Stimulated activated CD4-positive, alpha-beta T cell treated with anti-CD3 and anti-CD28 coated beads, Interleukin-15, amount 100 ng/mL, for 24 hours (primary cell): ENCODE measurements at regions not wholly inside any gene's neighbourhood (a gene's known extent, or its start where the extent isn't known, plus 50 kb on each side); places are given as distances from the start of the nearest gene placed in this dataset.

Source experiments
- DNase-seq: peaks from one replicate; pipeline ENCODE4 v3.0.0-alpha.2; 2020

DNA sequence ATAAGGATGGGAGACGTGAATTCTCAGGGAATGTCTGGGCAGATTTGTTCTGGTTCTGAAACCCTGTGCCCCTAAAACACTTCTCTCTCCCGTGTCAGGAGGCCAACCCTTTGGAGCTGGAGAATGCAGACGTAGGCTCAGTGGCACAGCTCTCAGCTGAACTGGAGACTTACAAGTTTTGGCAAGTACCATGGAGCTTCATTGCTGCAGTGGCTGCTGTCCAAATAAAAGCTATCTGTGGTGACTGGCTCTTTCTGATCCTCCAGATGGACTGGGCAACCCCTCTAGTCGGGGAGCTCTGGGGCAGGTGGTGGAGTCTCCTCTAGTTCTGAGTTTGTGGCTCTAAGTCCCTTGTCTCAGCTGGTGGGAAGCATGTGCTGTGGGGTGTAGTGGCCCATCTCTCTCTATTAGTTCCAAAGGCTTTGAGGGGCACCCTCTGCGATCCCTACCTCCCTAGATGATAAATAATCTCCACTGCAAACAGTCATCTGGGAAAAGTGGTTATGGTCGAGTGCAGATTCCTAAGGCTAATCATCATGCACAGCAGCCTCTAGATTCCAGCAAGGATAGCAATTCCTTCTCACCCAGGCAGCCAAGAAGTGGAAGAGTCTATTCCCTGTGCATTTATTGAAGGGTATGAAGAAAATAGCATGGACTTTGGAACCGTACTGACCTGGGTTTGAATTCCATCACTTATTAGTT, 204.2 kb upstream of the KLF4 start:
- DNase-seq = no peak

DNA sequence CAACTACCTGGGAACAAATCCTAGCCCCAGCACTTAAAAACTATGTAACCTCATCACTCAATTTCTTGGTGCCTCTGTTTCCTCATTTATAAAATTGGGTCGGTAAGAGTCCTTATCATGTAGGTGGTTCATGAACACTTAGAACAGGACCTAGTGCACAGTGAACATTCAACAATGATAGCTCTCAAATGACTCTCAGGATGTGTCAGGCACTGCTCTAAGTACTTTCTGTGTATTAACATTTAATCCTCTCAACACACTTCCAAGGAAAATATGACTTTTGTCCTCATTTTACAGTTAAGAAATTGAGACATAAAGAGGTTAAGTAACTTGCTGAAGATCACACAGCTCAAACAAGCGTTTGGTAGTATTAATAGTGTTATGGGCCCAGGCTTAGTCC, 202.1 kb upstream of the KLF4 start:
- no peak for DNase-seq

DNA sequence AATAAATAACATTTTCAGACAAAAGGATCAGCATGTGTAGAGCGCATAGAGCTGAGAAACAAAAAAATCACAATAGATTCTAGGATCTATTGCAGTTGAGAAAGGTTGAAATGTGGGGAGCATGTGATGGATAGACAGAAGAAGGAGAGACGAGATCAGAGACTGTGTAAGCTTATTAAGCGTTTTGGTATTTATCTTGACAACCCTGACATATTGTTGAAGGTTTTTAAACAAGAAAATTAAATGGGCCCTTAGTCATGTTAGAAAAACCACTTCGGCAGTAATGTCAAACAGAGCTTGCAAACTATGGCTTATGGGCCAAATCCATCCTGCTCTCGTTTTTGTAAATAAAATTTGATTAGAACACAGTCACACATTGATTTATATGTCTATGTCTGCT, 200.5 kb upstream of the KLF4 start:
- no peak for DNase-seq

DNA sequence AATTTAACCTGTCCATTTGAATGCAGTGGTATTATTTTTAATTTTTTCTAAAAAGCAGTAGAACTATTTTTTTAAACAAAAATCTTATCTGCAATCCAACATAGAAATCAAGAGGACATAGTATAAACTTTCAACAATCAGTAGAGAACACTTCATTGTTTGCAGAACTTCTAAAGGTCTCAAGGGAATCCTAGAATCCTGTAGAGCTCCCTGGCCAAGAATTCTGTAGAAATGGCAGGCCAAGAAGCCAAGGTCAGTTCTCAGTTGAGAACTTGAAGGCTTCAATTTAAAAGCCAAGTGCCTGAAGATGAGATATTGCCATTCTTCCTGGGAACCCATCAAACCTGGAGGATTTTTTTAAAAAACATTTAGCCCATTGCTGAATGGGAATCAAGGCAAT, 199.2 kb upstream of the KLF4 start:
- no peak for DNase-seq

DNA sequence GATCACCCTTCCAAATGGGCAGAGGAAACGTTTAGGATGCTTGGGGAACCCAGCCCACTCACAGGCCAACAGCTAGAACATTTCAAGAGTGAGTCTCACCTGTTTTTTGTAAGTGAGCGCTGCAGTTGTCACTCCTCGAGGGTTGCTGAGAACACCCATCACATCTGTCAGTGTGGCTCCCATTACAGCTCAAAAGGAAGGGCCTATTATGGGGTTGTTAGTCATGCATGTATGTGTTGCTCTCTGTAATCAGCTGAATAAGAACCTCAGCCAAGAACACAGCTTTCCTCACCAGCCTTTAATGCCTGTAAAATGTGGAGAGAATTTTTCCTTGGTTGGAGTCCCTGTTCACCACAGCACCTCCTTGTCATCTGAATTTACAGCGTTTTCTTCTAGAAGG, 196.3 kb upstream of the KLF4 start:
- no peak for DNase-seq

DNA sequence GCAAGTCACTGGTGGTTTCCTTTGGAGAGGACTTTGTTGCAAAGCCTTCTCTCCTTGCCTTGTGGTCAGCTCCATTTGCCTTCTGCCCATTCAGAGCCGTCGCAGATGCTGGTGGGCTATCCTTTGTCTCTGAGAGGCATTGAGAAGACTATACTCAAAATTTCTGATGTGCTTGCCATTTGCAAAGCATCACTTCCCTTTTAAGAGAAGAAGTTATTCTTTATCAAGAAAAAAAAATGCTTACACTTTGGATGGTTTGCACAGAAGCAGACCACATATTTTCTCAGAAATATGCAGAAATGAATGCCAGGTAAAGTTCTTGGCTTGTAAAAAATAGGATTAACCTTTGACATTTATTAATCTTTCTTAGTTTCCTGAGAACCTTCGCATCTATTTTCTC, 195.8 kb upstream of the KLF4 start:
- DNase-seq = no peak

DNA sequence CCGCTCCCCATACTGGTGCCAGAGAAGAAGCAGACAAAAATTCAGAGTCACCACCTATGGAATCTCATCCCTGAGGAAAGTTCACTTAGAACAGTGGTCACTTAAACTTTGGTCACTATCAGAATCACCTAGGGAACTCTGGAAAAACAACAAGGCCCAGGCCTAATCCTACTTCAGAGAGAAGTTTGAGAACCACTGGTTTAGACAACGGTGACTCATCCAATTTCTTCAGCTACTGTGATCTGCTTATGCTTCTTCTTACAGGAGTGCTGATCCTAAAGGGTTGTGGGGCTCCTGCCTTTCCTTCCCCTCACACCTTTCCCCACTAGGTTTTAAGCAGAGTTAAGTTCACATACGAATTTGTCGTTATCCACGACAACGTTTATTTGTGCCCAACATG, 194.7 kb upstream of the KLF4 start:
- no peak for DNase-seq

DNA sequence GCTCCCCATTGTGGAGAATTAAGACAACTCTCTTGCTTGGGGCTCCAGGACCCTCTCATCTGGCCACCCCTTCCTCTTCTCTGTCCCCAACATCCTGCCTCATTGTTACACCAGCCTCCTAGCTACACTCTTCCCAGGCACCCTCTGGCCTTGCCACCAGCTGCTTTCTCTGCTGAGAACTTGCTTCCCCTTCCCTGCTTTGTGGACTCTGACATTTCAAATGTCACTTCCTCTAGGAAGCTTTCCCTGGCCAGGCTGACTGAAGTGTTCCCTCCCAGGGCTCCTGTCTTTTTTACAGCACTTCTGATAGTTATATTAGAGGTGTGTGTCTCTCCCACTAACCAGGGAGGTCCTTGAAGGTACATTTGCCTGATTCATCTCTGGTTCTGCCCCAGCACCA, 194.0 kb upstream of the KLF4 start:
- no peak for DNase-seq

DNA sequence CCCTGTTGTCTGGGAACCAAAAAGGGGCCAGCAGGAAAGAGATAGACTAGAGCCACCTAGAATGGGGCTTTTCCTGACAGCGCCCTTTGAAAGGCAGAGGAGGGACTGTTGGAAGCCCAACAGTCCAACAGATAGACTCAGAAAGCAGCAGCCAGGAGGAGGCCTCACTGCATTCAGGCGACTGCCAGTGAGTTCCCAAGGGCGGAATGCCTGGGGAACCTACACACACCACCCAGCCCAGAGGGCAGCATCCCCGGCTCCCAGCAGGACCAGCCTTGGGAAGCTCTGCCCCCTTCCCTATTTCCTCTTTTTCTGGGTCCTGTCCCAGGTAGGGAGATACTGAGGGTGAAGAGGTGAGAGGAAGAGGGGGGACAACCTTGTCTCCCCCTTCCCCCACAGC, 192.4 kb upstream of the KLF4 start:
- DNase-seq = no peak

DNA sequence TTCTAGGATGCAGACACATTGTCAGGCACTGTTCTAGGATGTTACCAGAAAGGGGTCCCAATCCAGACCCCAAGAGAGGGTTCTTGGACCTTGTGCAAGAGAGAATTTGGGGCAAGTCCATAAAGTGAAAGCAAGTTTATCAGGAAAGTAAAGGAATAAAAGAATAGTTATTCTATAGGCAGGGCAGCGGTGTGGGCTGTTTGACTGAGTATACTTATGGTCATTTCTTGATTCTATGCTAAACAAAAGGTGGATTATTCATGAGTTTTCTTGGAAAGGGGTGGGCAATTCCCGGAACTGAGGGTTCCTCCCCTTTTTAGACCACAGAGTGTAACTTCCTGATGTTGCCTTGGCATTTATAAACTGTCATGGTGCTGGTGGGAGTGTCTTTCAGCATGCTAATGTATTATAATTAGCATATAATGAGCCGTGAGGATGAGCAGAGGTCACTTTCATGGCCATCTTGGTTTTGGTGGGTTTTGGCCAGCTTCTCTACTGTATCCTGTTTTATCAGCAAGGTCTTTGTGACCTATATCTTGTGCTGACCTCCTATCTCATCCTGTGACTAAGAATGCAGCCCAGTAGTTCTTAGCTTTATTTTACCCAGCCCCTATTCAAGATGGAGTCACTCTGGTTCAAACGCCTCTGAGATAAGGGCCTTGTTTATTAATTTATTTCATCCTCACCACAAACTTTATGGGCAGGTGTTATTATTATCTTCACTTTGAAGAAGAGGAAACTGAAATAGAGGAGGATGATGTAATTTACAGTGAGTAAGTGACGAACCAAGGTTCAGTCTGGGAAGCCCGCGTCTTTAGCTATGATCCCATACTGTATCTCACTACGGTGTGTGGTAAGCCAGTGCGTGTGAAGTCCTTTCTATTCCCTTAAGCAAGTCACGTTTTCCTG, 186.0 kb upstream of the KLF4 start:
- DNase-seq = no peak

DNA sequence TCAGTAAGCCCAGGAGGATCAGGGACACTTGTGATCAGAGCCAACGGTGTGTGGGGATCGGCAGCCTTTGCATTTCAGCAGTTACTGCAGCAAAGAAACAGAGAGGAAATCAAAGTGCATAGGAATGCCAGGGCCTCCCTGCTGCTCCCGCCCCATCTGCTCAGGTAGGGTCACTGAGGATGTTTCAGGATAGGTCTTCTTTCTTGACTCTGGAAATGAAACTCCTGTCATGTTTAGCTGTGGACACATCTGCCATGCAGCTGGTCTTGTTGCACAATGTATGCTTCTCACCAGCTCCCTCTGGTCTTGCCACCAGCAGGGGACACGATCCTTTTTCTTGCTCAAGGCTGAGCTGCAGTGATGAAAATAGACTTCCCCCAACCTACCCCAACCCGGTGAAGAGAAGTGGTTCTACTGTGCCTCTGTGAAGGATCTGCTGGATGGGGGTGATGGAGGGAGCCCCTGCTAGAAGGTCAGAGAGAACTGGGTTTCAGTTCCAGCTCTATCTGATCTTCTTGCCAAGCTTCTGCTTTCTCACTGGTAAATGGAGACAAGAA, 185.2 kb upstream of the KLF4 start:
- no peak for DNase-seq

DNA sequence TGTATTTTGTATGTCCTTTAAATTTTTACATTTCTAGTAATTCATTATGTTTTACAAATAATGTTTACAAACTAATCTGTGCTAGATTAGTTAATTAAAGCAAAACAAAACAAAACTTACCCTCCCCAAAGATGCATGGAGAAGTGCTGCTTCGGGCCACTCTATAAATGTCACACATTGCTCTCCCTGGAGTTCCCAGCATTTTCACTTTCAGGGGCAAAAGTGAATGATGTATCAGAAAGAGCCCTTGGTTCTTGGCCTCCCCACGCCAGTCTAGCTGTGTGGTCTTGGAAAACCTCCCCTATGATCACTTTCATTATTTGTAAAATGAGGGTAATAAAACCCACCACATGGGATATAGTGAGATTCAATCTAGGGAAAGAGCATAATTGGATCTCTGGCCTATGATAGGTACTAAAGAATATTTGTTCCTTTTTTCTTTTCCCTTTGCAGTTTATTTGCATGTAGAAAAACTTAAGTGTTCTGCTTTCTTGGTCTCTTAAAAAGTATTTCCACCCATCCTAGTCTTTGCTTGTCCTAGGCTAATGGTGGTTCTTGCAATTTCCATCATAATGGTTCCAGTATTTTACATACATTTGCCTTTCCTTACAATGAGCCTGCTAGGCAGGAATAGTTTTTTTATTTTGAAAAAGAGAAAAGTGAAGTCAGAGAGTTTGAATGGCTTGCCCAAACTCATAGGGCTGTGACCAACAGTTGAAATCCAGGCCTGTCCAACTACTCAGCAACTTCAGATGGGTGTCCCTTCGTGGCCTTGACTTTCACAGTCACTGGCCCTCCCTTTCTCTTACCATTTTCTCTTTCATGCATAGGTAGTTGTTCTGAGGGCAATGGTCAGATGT, 184.5 kb upstream of the KLF4 start:
- no peak for DNase-seq

DNA sequence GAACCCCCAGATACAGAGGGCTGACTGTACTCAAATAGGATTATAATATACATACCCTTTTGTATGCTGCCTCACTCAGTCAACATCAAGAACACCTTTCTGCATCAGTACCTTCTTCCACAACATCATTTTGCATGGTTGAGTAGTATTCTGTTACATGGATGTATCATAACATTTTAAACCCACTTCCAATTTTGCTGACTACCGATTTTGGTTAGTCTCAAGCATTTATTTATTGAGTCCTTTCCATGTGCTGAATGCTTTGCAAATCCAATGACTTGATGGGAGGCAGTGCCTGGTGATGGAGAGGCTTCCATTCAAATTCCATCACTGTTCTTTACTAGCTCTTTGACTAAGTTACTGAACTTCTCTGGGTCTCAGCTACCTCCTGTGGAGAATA, 182.0 kb upstream of the KLF4 start:
- DNase-seq = no peak

DNA sequence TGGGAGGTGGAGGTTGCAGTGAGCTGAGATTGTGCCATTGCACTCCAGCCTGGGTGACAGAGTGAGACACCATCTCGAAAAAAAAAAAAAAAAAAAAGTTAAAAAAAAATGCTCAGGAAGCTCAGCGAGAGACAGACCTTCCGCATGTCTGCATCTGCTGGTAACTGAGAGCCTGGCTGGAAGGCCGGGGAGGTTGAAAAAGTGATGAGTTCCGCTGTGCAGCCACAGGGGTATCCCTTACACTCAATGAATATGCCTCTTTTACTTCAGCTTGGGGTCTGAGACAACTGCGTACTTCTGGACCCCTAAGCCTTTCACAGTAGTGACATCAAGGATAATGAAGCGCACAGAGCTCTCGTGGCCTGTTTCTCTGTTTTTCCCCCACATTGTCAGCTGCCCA, 179.9 kb upstream of the KLF4 start:
- DNase-seq = no peak

DNA sequence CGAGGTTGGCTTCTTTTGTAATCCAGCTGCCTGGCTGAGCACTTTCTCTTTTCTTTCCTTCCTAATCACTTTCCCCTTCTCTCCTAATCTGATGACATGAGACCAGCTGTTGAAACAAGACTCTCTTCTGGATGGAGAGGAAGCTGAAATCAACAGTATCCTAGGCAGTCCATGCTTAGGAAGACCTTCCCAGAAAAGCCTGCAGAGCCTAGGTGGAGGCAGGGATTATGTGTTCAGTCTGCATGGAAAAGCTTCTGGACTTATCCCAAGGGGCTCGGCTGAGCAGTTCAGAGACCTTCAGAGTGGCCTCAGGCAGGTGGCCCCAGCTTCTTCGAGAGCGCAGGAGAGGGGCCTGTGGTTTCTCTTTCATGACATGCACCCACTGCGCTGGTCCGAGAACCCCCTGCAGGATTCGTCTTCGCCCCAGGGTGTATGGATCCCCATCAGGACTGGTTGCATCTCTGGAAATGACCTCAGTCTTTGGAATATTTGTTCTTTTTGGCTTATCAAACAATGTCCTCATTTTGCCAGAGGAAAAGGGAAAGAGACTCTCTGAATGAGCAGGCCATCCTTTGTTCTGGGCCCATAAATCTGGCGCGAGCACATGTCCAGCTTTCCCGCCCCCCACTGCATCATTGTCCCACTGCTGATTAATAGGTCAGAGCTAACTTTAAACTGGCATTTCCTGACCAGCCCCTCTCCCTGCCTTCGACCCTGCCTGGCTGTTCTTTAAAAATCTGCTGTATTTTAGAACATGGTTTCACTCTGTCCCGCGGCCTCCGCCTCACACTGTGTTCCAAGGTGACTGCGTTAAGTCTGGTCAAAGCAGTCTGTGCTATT, 177.9 kb upstream of the KLF4 start:
- DNase-seq = no peak

DNA sequence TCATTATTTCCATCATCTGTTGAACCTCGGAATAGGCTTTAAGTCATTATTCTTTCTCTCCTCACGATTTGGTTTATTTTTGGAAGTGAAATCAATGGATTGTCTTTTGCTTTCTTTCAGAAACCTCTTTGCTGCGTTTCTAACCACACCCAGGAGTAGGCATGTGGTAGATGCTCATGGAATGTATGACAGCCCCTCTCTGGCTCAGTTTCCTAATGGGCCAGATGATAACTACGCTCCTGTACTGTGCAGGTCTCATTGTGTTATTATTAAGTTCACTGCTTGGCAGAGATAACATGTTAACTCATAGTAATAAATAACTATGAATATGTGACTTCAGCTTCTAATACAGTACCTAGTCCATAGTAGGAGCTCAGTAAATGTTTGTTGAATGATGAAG, 175.5 kb upstream of the KLF4 start:
- no peak for DNase-seq

DNA sequence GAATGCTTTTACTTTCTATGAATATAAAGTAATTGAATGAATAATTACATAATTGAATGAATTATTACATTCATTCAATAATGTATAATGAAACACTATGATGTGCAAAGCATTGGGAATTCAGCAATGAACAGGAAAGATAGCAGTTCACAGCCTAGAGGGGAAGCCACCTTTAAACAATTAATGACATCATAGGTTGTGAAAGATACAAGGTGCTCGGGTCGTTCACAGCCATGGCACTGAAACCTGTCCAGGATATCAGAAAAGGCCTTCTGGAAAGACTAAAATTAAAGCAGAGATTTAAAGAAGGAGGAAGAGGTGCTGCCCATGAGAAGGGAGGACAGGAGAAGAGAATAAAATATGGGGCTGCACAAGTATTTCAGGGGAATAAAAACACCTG, 171.4 kb upstream of the KLF4 start:
- no peak for DNase-seq

DNA sequence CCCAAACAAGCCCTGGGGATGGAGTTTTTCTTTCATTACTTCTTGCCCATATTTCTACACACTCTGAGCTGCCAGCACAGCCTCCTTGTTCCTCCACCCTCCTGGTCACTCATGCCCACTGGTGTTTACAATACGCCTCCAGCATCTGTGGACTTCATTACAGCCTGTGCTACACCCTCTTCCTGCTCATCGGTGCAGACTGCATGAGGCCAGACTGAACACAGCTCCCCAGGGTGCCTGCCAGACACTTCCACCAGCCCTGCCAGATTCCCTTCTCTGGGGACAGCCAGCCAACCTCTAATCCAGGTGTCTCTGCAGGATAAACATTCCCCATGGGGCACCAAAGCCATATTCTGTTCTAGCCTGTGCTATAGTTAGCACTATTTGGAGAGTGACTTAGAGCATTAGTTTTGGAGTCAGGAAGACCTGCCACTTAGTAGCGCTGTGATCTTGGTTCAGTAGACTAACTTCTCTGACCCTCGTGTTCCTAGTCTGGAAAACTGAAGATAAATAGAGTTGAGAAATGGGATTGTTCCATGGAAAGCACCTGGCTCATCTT, 163.8 kb upstream of the KLF4 start:
- DNase-seq = no peak

DNA sequence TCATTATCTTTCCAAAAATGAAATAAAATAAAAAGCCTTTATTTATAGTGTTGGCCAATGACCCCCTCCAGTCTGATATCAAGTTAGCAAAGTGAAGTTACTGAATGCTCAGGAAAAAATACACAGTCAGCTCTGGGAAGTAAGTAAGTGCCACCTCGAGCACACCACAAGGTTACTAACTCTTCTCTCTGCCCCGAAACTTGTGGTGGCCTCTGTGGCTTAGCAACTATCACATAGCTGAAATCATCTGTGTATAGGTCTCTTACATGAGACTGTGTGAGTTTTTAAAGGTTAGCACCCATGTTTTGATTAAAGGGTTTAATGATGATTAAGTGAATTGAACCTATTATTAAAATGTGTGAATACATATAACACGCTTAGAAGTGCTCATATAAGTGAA, 161.4 kb upstream of the KLF4 start:
- no peak for DNase-seq

DNA sequence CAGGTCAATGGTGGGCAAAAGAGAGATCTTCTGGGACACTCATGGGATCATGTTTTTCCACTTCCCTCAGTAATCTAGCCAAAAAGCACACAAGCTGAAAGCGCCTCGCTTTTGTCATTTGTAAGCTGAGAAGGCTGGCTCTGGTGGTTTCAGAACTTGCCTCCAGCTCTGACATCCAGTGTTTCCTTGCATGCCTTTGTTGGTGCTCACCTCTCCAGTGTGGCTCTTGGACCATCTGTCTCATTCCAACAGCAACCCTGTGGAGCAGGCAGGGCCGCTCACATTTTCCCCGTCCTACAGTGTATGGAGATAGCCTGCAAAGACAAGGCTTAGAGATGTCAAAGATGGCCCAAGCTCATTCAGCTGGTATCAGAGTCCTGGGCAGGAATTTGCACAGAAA, 160.8 kb upstream of the KLF4 start:
- DNase-seq = no peak

DNA sequence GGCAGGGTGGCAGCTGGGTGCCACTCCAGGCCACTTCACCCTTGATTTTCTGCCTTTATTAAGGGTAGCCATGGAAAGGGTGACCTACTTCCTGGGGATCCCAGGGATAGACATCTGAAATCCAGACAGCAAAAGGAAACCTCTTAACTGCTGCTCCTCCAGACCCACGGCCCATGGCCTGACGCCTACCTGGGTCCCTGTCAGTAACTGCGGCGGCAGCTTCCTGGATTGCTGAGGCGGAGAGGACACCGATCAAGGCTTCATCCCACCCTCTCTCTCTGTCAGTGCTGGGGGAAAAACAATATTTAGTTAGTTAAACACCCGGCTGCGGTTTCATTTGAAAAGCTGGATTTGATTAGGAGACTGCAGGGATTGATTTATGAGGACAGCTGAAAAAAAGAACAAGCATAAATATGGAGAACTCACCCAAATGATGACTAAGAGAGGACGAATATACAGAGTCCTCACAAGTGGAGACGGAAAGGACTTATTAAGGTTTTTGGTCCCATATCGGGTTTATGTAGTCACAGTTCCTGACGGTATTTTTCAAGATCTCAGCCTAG, 158.7 kb upstream of the KLF4 start:
- no peak for DNase-seq

DNA sequence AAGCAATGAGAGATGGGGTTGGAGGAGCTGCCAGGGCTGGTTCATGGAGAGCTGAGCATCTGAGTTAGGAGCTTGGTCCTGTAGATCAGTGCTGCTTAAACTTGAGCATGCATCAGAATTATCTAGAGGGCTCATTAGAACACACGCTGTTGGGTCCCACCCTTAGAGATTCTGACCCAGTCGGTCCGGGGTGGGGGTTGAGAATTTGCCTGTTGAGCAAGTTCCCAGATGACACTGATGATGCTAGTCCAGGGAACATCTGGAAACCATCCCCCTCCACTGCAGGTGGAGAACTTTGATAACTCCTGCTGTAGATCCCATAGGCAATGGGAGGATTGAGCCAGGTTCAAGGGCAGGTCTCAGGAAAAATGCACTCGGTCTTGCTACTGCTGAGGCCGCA, 158.0 kb upstream of the KLF4 start:
- no peak for DNase-seq
